ENCODE measurements at regions not wholly inside any gene's neighbourhood (a gene's known extent, or its start where the extent isn't known, plus 50 kb on each side); places are given as distances from the start of the nearest gene placed in this dataset.

- no peak overlapping the region for H3K27ac ChIP-seq (ENCODE audit: insufficient read depth, low read length, poor library complexity, severe bottlenecking)
- no peaks in the 10 kb centered on the region for H3K9me3 ChIP-seq (ENCODE audit: control insufficient read depth in 2 of 2, low read length in 2 of 2)
- no peaks in the 10 kb centered on the region for H3K4me1 ChIP-seq (ENCODE audit: control insufficient read depth, insufficient read depth, low read length, poor library complexity, severe bottlenecking)
- H3K4me3 Mint-ChIP-seq = no peak overlapping the region
- ATAC-seq (ENCODE audit: low read depth in 2 of 2) = no peak
- peaks cover 0 to 5% (median 0%) of the 10 kb centered on the region in 7 donors for H3K9me3 Mint-ChIP-seq
- no peaks in the 10 kb centered on the region for H3K36me3 Mint-ChIP-seq
- H3K27me3 Mint-ChIP-seq = no peaks in the 10 kb centered on the region
- no peaks in the 10 kb centered on the region for H3K36me3 ChIP-seq (ENCODE audit: control insufficient read depth, insufficient read depth, low read length)
- H3K4me1 Mint-ChIP-seq = no peaks in the 10 kb centered on the region
- no peak overlapping the region for H3K4me3 ChIP-seq (ENCODE audit: low read depth, low read length)
- no peaks in the 10 kb centered on the region for H3K27me3 ChIP-seq (ENCODE audit: control insufficient read depth, insufficient read depth, low read length)
- H3K27ac Mint-ChIP-seq = peak overlapping the region in 1 of 3 donors; percentile 44
- no peak for DNase-seq
Observed at GRCh38 chr13:103516015-103516795, 450.0 kb upstream of the SLC10A2 start.

- Mint-ChIP-seq H3K27ac (no peak overlapping the region), H3K4me1 (no peaks in the 10 kb centered on the region), H3K27me3 (no peaks in the 10 kb centered on the region), H3K9me3 (peaks cover 0 to 6% (median 0%) of the 10 kb centered on the region in 7 donors), H3K4me3 (no peak overlapping the region), H3K36me3 (no peaks in the 10 kb centered on the region)
- no peak for ATAC-seq (ENCODE audit: low read depth in 2 of 2)
- Histone ChIP-seq H3K36me3 (ENCODE audit: control insufficient read depth, insufficient read depth, low read length) (no peaks in the 10 kb centered on the region), H3K9me3 (ENCODE audit: control insufficient read depth in 2 of 2, low read length in 2 of 2) (no peaks in the 10 kb centered on the region), H3K27ac (ENCODE audit: insufficient read depth, low read length, poor library complexity, severe bottlenecking) (no peak overlapping the region), H3K27me3 (ENCODE audit: control insufficient read depth, insufficient read depth, low read length) (no peaks in the 10 kb centered on the region), H3K4me1 (ENCODE audit: control insufficient read depth, insufficient read depth, low read length, poor library complexity, severe bottlenecking) (no peaks in the 10 kb centered on the region), H3K4me3 (ENCODE audit: low read depth, low read length) (no peak overlapping the region)
- DNase-seq = no peak
Observed at GRCh38 chr13:103515410-103515809, 449.2 kb upstream of the SLC10A2 start.

DNA sequence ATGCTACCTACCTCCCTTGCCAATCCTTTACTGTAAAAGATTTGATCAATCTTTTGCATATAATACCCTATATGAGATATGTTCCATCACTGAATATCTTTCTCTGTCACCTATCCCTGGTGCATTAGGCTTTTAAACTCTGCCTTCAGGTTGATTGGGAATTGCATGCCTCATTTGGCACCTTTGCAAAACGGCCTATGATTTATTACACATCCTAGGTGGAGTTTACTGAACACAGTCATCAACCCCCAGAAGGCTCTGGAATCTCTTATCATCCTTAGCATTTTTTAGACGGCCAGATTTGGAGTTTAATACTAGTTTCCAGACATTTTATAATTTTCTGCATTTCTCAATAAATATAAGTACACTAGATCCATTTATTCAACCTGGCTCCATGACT, 448.4 kb upstream of the SLC10A2 start:
- no peak overlapping the region for H3K4me3 Mint-ChIP-seq
- DNase-seq = no peak
- H3K27ac Mint-ChIP-seq = no peak overlapping the region

DNA sequence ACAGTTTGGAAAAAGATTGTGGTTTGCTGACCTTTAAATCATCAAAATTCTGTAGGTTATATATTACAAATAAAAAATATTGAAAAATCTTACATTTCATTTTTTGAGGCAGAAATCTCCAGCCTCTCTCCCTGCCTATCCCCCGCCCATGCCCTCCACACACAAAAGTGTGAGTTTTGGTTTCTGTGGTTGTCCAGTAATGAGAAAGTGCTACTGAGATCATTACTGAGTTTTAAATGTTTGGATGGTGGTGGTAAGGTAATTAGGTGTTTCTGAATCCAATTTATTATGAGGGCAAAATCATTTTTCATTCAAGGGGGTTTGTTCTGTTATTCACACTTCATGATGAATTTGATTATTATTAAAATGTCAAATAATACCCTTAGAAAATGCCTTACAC, 448.0 kb upstream of the SLC10A2 start:
- no peaks in the 10 kb centered on the region for H3K4me1 ChIP-seq (ENCODE audit: control insufficient read depth, insufficient read depth, low read length, poor library complexity, severe bottlenecking)
- H3K36me3 ChIP-seq (ENCODE audit: control insufficient read depth, insufficient read depth, low read length) = no peaks in the 10 kb centered on the region
- Mint-ChIP-seq H3K4me3 (no peak overlapping the region), H3K36me3 (no peaks in the 10 kb centered on the region), H3K27ac (no peak overlapping the region), H3K9me3 (peaks cover 0 to 7% (median 2%) of the 10 kb centered on the region in 7 donors), H3K27me3 (no peaks in the 10 kb centered on the region), H3K4me1 (no peaks in the 10 kb centered on the region)
- H3K4me3 ChIP-seq (ENCODE audit: low read depth, low read length) = no peak overlapping the region
- H3K27me3 ChIP-seq (ENCODE audit: control insufficient read depth, insufficient read depth, low read length) = no peaks in the 10 kb centered on the region
- no peak overlapping the region for H3K27ac ChIP-seq (ENCODE audit: insufficient read depth, low read length, poor library complexity, severe bottlenecking)
- H3K9me3 ChIP-seq (ENCODE audit: control insufficient read depth in 2 of 2, low read length in 2 of 2) = no peaks in the 10 kb centered on the region
- DNase-seq = no peak
- ATAC-seq (ENCODE audit: low read depth in 2 of 2) = no peak

More for the DNA sequence above, 448.4 kb upstream of the SLC10A2 start:
- Histone ChIP-seq H3K36me3 (ENCODE audit: control insufficient read depth, insufficient read depth, low read length) (no peaks in the 10 kb centered on the region), H3K4me1 (ENCODE audit: control insufficient read depth, insufficient read depth, low read length, poor library complexity, severe bottlenecking) (no peaks in the 10 kb centered on the region), H3K4me3 (ENCODE audit: low read depth, low read length) (no peak overlapping the region), H3K27me3 (ENCODE audit: control insufficient read depth, insufficient read depth, low read length) (no peaks in the 10 kb centered on the region), H3K27ac (ENCODE audit: insufficient read depth, low read length, poor library complexity, severe bottlenecking) (no peak overlapping the region), H3K9me3 (ENCODE audit: control insufficient read depth in 2 of 2, low read length in 2 of 2) (no peaks in the 10 kb centered on the region)
- no peaks in the 10 kb centered on the region for H3K4me1 Mint-ChIP-seq
- no peak for ATAC-seq (ENCODE audit: low read depth in 2 of 2)
- H3K27me3 Mint-ChIP-seq = no peaks in the 10 kb centered on the region
- no peaks in the 10 kb centered on the region for H3K36me3 Mint-ChIP-seq
- peaks cover 0 to 6% (median 2%) of the 10 kb centered on the region in 7 donors for H3K9me3 Mint-ChIP-seq

- H3K9me3 ChIP-seq (ENCODE audit: control insufficient read depth in 2 of 2, low read length in 2 of 2) = no peaks in the 10 kb centered on the region
- H3K4me3 Mint-ChIP-seq = no peak overlapping the region
- H3K27me3 ChIP-seq (ENCODE audit: control insufficient read depth, insufficient read depth, low read length) = no peaks in the 10 kb centered on the region
- no peak overlapping the region for H3K27ac Mint-ChIP-seq
- no peak overlapping the region for H3K27ac ChIP-seq (ENCODE audit: insufficient read depth, low read length, poor library complexity, severe bottlenecking)
- no peaks in the 10 kb centered on the region for H3K27me3 Mint-ChIP-seq
- no peaks in the 10 kb centered on the region for H3K4me1 ChIP-seq (ENCODE audit: control insufficient read depth, insufficient read depth, low read length, poor library complexity, severe bottlenecking)
- H3K4me3 ChIP-seq (ENCODE audit: low read depth, low read length) = no peak overlapping the region
- peaks cover 0 to 18% (median 8%) of the 10 kb centered on the region in 7 donors for H3K9me3 Mint-ChIP-seq
- DNase-seq (no peak), ATAC-seq (ENCODE audit: low read depth in 2 of 2) (no peak)
- no peaks in the 10 kb centered on the region for H3K4me1 Mint-ChIP-seq
- no peaks in the 10 kb centered on the region for H3K36me3 Mint-ChIP-seq
- H3K36me3 ChIP-seq (ENCODE audit: control insufficient read depth, insufficient read depth, low read length) = no peaks in the 10 kb centered on the region
Observed at GRCh38 chr13:103510007-103510535, 443.9 kb upstream of the SLC10A2 start.

GRCh38 chr13:103497404-103497803, 431.2 kb upstream of the SLC10A2 start:
- H3K27me3 ChIP-seq (ENCODE audit: control insufficient read depth, insufficient read depth, low read length) = no peaks in the 10 kb centered on the region
- Mint-ChIP-seq H3K27ac (no peak overlapping the region), H3K4me3 (no peak overlapping the region), H3K36me3 (no peaks in the 10 kb centered on the region), H3K9me3 (peaks cover 0 to 25% (median 5%) of the 10 kb centered on the region in 7 donors), H3K4me1 (no peaks in the 10 kb centered on the region), H3K27me3 (no peaks in the 10 kb centered on the region)
- no peak overlapping the region for H3K27ac ChIP-seq (ENCODE audit: insufficient read depth, low read length, poor library complexity, severe bottlenecking)
- no peak overlapping the region for H3K4me3 ChIP-seq (ENCODE audit: low read depth, low read length)
- no peaks in the 10 kb centered on the region for H3K36me3 ChIP-seq (ENCODE audit: control insufficient read depth, insufficient read depth, low read length)
- no peaks in the 10 kb centered on the region for H3K9me3 ChIP-seq (ENCODE audit: control insufficient read depth in 2 of 2, low read length in 2 of 2)
- ATAC-seq (ENCODE audit: low read depth in 2 of 2) (no peak), DNase-seq (no peak)
- no peaks in the 10 kb centered on the region for H3K4me1 ChIP-seq (ENCODE audit: control insufficient read depth, insufficient read depth, low read length, poor library complexity, severe bottlenecking)

DNA sequence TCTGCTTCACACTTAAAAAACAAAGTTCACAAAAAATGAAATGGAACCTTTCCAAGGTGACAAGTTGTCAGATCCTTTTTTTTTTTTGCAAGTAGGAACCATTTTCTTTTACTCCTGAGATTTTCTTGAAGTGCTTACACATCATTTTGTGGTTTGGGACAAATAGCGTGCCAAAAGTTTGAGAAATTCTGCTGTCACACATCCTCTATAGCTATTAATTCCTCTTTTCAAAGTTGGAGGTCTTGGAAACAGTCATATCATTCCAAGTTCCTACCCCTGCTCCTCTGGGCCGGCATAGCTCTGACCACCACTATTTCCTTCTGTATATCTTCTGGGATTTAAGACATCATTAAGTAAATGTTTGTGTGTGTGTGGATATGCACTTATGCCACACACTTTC, 421.6 kb upstream of the SLC10A2 start:
- Mint-ChIP-seq H3K36me3 (no peaks in the 10 kb centered on the region), H3K27ac (no peak overlapping the region), H3K27me3 (no peaks in the 10 kb centered on the region), H3K4me1 (no peaks in the 10 kb centered on the region), H3K9me3 (peaks cover 0 to 6% (median under 1%) of the 10 kb centered on the region in 7 donors), H3K4me3 (no peak overlapping the region)
- DNase-seq (no peak), ATAC-seq (ENCODE audit: low read depth in 2 of 2) (no peak)
- Histone ChIP-seq H3K4me3 (ENCODE audit: low read depth, low read length) (no peak overlapping the region), H3K27ac (ENCODE audit: insufficient read depth, low read length, poor library complexity, severe bottlenecking) (no peak overlapping the region), H3K9me3 (ENCODE audit: control insufficient read depth in 2 of 2, low read length in 2 of 2) (no peaks in the 10 kb centered on the region), H3K27me3 (ENCODE audit: control insufficient read depth, insufficient read depth, low read length) (no peaks in the 10 kb centered on the region), H3K36me3 (ENCODE audit: control insufficient read depth, insufficient read depth, low read length) (no peaks in the 10 kb centered on the region), H3K4me1 (ENCODE audit: control insufficient read depth, insufficient read depth, low read length, poor library complexity, severe bottlenecking) (no peaks in the 10 kb centered on the region)

GRCh38 chr13:103473081-103473480, 406.9 kb upstream of the SLC10A2 start:
- H3K4me3 ChIP-seq (ENCODE audit: low read depth, low read length) = no peak overlapping the region
- Mint-ChIP-seq H3K27ac (no peak overlapping the region), H3K36me3 (no peaks in the 10 kb centered on the region), H3K4me1 (no peaks in the 10 kb centered on the region), H3K27me3 (no peaks in the 10 kb centered on the region), H3K4me3 (no peak overlapping the region), H3K9me3 (peaks cover 0 to 12% (median 5%) of the 10 kb centered on the region in 7 donors)
- H3K9me3 ChIP-seq (ENCODE audit: control insufficient read depth in 2 of 2, low read length in 2 of 2) = peaks cover 0 to 3% of the 10 kb centered on the region in 2 experiments
- H3K27me3 ChIP-seq (ENCODE audit: control insufficient read depth, insufficient read depth, low read length) = no peaks in the 10 kb centered on the region
- DNase-seq (no peak), ATAC-seq (ENCODE audit: low read depth in 2 of 2) (no peak)
- no peaks in the 10 kb centered on the region for H3K36me3 ChIP-seq (ENCODE audit: control insufficient read depth, insufficient read depth, low read length)
- no peak overlapping the region for H3K27ac ChIP-seq (ENCODE audit: insufficient read depth, low read length, poor library complexity, severe bottlenecking)
- H3K4me1 ChIP-seq (ENCODE audit: control insufficient read depth, insufficient read depth, low read length, poor library complexity, severe bottlenecking) = no peaks in the 10 kb centered on the region

All from CD4-positive, CD25-positive, alpha-beta regulatory T cell (primary cell).